GM13977 (cell line): ENCODE measurements at regions not wholly inside any gene's neighbourhood (a gene's known extent, or its start where the extent isn't known, plus 50 kb on each side); places are given as distances from the start of the nearest gene placed in this dataset.

Source experiments
- DNase-seq: peaks from one replicate; pipeline ENCODE4 v3.0.0; 2012; ENCODE audit warnings: low spot score
- CTCF ChIP-seq: IDR thresholded peaks from 2 replicates; pipeline ENCODE4 v1.5.1; 2012; ENCODE audit warnings: mild to moderate bottlenecking, control low read depth; ENCODE audit not compliant: insufficient read depth; ENCODE audit errors: extremely low read depth, missing control alignments
- in situ Hi-C: fragments of 300-500 bp; cut with MboI; formaldehyde crosslinking; loops from one replicate; pipeline ENCODE4 v1.12.0; 2022; ENCODE audit warnings: low sequenced_read_pairs, low pct_unique_long_range_greater_than_20kb, mixed read lengths, inconsistent platforms; ENCODE audit not compliant: unreplicated experiment

GRCh38 chr2:105570757-105571156, 171.9 kb upstream of the FHL2 start:
- no peak for TF ChIP-seq CTCF
- in situ Hi-C loops = no loop called here
- no peak for DNase-seq

GRCh38 chr2:105570326-105570725, 171.5 kb upstream of the FHL2 start:
- DNase-seq = no peak
- in situ Hi-C loops = no loop called here

GRCh38 chr2:105569606-105570005, 170.8 kb upstream of the FHL2 start:
- TF ChIP-seq CTCF = no peak
- in situ Hi-C loops = no loop called here
- DNase-seq = no peak

More at GRCh38 chr2:105570326-105570725, 171.5 kb upstream of the FHL2 start:
- no peak for TF ChIP-seq CTCF

- in situ Hi-C loops = no loop called here
- TF ChIP-seq CTCF = no peak
These were observed 169.2 kb upstream of the FHL2 start for GRCh38 chr2:105567996-105568494.

GRCh38 chr2:105563000-105563719, 164.3 kb upstream of the FHL2 start:
- in situ Hi-C loops = no loop called here
- TF ChIP-seq CTCF = no peak
- no peak for DNase-seq

More at GRCh38 chr2:105567996-105568494, 169.2 kb upstream of the FHL2 start:
- no peak for DNase-seq

GRCh38 chr2:105561401-105561800, 162.6 kb upstream of the FHL2 start:
- DNase-seq = no peak
- in situ Hi-C loops = no loop called here
- TF ChIP-seq CTCF = no peak

GRCh38 chr2:105560157-105560556, 161.3 kb upstream of the FHL2 start:
- DNase-seq = no peak
- in situ Hi-C loops = no loop called here
- no peak for TF ChIP-seq CTCF
